Lung (tissue), 11 donors: ENCODE measurements at regions not wholly inside any gene's neighbourhood (a gene's known extent, or its start where the extent isn't known, plus 50 kb on each side); places are given as distances from the start of the nearest gene placed in this dataset.

Experiments
- ATAC-seq: fragments of 200-7000 bp; cut with Tn5 transposase; one replicate; pipeline ENCODE4 v1.9.1; 2020; ENCODE audit warnings: moderate number of reproducible peaks; ENCODE audit not compliant: insufficient read depth, low FRiP score
- DNase-seq, 3 donors: peaks; one replicate each; pipeline ENCODE4 v3.0.0-alpha.2; 2013 to 2017
- H3K27ac ChIP-seq, 2 donors: one replicate each; pipeline ENCODE4 v1.5.1; 2013; ENCODE audit warnings: mild to moderate bottlenecking in 2 of 2, moderate library complexity in 2 of 2, control low read depth in 1 of 2, inconsistent platforms in 1 of 2, low read depth in 1 of 2, low read length in 1 of 2
- H3K27me3 ChIP-seq, 3 donors: one replicate each; pipeline ENCODE4 v1.5.1; 2013; ENCODE audit warnings: low read length in 2 of 3; ENCODE audit not compliant: control insufficient read depth in 3 of 3, insufficient read depth in 3 of 3
- H3K36me3 ChIP-seq, 4 donors: one replicate each; pipeline ENCODE4 v1.5.1; 2013; ENCODE audit warnings: low read length in 4 of 4, mild to moderate bottlenecking in 1 of 4, moderate library complexity in 1 of 4; ENCODE audit not compliant: control insufficient read depth in 4 of 4, insufficient read depth in 4 of 4
- H3K4me1 ChIP-seq, 5 donors: one replicate each; pipeline ENCODE4 v1.5.1; 2013; ENCODE audit warnings: low read length in 5 of 5, mild to moderate bottlenecking in 2 of 5, moderate library complexity in 1 of 5; ENCODE audit not compliant: control insufficient read depth in 5 of 5, insufficient read depth in 5 of 5
- H3K4me3 ChIP-seq: one replicate; pipeline ENCODE4 v1.5.1; 2013; ENCODE audit warnings: mild to moderate bottlenecking, control low read depth, moderate library complexity
- H3K9ac ChIP-seq, 2 donors: one replicate each; pipeline ENCODE4 v1.5.1; 2013; ENCODE audit warnings: low read length in 2 of 2, control low read depth in 1 of 2; ENCODE audit not compliant: insufficient read depth in 1 of 2
- H3K9me3 ChIP-seq, 4 donors: one replicate each; pipeline ENCODE4 v1.5.1; 2013; ENCODE audit warnings: low read length in 3 of 4, mild to moderate bottlenecking in 1 of 4, moderate library complexity in 1 of 4; ENCODE audit not compliant: control insufficient read depth in 4 of 4, insufficient read depth in 3 of 4
- WGBS, 2 donors: extraction: QIAGEN DNeasy Blood & Tissue Kit; methylation state at CpG; one replicate each; pipeline ENCODE4 v1.1.7; 2013; 5-methylcytosine and 5-hydroxymethylcytosine counted together
- TF ChIP-seq, protein P1 (sequence below): IDR thresholded peaks from 2 replicates; pipeline ENCODE4 v1.5.1; 2012; ENCODE audit warnings: mild to moderate bottlenecking; ENCODE audit errors: control extremely low read depth, extremely low read depth
- donor health status: control.
- donor health status: control.
- donor health status: Bipolar disorder and iron deficiency.
- donor health status: healthy.
- donor health status: DM: yes; HTN: yes; CAD: no.

DNA sequence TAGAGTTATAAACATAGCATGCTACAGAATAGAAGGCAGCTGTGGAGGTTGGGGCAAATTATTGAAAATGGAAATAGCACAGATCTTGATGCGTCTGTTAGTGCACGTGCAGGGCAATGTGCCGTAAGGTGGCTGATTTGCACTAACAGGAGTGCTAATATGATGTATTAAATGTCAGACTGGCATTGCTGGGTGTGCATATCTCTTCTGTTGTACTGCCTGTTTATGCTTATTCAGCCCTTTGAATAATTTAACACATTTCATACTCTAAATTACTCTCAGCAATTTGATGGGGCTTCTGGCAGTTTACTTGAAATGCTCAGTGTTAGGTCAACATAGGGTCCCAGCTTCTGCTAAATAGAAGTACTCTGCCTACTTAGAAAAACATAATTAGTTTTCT is 395.6 kb downstream of the MCTP2 start:
- Histone ChIP-seq H3K4me3 (no peak overlapping the region), H3K36me3 (no peaks in the 10 kb centered on the region), H3K27ac (no peak overlapping the region), H3K27me3 (no peaks in the 10 kb centered on the region), H3K9me3 (no peaks in the 10 kb centered on the region), H3K9ac (no peak overlapping the region), H3K4me1 (no peaks in the 10 kb centered on the region)
- WGBS, 2 donors = 96 to 98% methylated on average over 3 of the region's 3 CpGs
- TF ChIP-seq, protein P1, sequence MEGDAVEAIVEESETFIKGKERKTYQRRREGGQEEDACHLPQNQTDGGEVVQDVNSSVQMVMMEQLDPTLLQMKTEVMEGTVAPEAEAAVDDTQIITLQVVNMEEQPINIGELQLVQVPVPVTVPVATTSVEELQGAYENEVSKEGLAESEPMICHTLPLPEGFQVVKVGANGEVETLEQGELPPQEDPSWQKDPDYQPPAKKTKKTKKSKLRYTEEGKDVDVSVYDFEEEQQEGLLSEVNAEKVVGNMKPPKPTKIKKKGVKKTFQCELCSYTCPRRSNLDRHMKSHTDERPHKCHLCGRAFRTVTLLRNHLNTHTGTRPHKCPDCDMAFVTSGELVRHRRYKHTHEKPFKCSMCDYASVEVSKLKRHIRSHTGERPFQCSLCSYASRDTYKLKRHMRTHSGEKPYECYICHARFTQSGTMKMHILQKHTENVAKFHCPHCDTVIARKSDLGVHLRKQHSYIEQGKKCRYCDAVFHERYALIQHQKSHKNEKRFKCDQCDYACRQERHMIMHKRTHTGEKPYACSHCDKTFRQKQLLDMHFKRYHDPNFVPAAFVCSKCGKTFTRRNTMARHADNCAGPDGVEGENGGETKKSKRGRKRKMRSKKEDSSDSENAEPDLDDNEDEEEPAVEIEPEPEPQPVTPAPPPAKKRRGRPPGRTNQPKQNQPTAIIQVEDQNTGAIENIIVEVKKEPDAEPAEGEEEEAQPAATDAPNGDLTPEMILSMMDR = no peak
- ATAC-seq (no peak), DNase-seq (no peak)

DNA sequence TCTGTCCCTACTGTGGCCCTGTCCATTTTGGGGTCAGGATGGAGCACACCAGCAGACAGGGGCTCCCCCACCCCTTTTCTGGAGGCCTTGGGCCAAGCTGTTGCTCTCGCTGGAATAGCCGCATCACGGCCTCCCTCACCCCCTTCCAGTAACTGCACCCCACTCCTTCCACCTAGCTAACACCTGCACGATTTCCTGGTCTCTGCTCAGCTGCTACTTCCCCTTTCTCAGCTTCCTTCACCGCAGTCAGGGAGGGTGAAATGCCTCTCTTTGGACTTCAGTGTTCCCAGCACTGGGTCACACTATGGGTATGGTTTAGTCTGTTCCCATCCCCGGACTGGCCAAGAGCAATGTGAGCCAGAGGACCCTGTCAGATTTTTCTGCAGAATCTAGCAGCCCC is 400.2 kb downstream of the MCTP2 start:
- no peaks in the 10 kb centered on the region for H3K9me3 ChIP-seq
- DNase-seq (no peak), ATAC-seq (no peak)
- no peaks in the 10 kb centered on the region for H3K4me1 ChIP-seq
- no peak overlapping the region for H3K9ac ChIP-seq
- H3K36me3 ChIP-seq = no peaks in the 10 kb centered on the region
- whole genome bisulfite sequencing, 2 donors = 31 to 65% methylated on average over 6 of the region's 6 CpGs
- TF ChIP-seq, protein P1 = no peak
- no peaks in the 10 kb centered on the region for H3K27me3 ChIP-seq
- no peak overlapping the region for H3K27ac ChIP-seq
- no peak overlapping the region for H3K4me3 ChIP-seq

DNA sequence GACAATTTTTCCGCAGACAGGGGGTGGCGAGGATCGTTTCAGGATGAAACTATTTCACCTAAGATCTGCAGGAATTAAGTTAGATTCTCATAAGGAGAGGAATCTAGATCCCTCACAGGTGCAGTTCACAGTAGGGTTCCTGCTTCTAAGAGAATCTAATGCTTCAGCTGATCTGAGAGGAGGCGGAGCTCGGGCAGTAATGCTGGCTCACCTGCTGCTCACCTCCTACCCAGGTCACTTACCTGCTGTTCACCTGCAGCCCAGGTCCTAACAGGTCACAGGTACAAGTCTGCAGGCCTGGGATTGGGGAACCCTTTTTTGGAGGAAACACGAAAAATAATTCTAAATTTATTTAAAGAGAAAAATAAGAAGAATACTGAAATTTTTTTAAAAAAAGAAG is 406.8 kb downstream of the MCTP2 start:
- ATAC-seq = no peak
- WGBS, 2 donors = 86 to 89% methylated on average over 6 of the region's 6 CpGs
- Histone ChIP-seq H3K4me1 (no peaks in the 10 kb centered on the region), H3K27me3 (no peaks in the 10 kb centered on the region), H3K36me3 (no peaks in the 10 kb centered on the region), H3K9ac (no peak overlapping the region), H3K4me3 (no peak overlapping the region), H3K9me3 (peaks cover 0 to 2% (median 0%) of the 10 kb centered on the region in 4 donors), H3K27ac (no peak overlapping the region)
- no peak for DNase-seq
- TF ChIP-seq, protein P1 = no peak

DNA sequence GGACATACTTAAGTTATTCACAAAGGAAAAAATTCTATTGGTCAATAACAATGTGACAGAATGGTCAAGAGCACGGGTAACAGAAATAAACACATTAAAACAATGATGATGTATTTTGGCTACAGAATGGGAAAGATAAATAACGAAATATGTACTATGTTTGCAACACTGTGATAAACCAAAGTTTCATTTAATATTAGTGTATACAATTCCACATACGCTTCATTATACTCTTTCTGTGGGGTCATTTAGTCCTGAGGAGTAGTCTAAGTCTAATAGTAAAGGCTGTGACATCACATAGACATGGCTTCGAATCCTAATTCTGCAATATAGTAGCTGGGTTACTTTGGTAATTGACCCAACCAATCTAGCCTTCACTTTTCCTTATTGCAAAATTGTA is 408.3 kb downstream of the MCTP2 start:
- ATAC-seq (no peak), DNase-seq (peak in 2 of 3 donors; percentile 88 to 89)
- no peaks in the 10 kb centered on the region for H3K4me1 ChIP-seq
- TF ChIP-seq, protein P1 = no peak
- H3K36me3 ChIP-seq = no peaks in the 10 kb centered on the region
- H3K27ac ChIP-seq = no peak overlapping the region
- no peak overlapping the region for H3K9ac ChIP-seq
- no peaks in the 10 kb centered on the region for H3K27me3 ChIP-seq
- no peak overlapping the region for H3K4me3 ChIP-seq
- 83 to 90% methylated on average over 4 of the region's 4 CpGs for WGBS, 2 donors
- H3K9me3 ChIP-seq = peaks cover 0 to 2% (median 0%) of the 10 kb centered on the region in 4 donors
